HL-60 (cell line): ENCODE measurements at regions not wholly inside any gene's neighbourhood (a gene's known extent, or its start where the extent isn't known, plus 50 kb on each side); places are given as distances from the start of the nearest gene placed in this dataset.

ENCODE experiments used
- DNase-seq, 2 experiments: peaks; one replicate each; pipeline ENCODE4 v3.0.0-alpha.2; 2010 to 2020; ENCODE audit warnings: low read depth in 1 of 2, low spot score in 1 of 2
- H3K27ac ChIP-seq: fragments of 250-450 bp; sonication (Bioruptor Pico); replicated peaks from 2 replicates; pipeline ENCODE4 v1.5.1; 2020; ENCODE audit warnings: mild to moderate bottlenecking, moderate library complexity
- H3K27me3 ChIP-seq: fragments of 250-450 bp; sonication (Bioruptor Pico); 2 replicates; pipeline ENCODE4 v1.5.1; 2021; ENCODE audit warnings: mild to moderate bottlenecking, moderate library complexity; ENCODE audit not compliant: insufficient read depth, poor library complexity, severe bottlenecking
- H3K4me3 ChIP-seq: replicated peaks from 2 replicates; pipeline ENCODE4 v1.5.1; 2011; ENCODE audit warnings: mild to moderate bottlenecking, control low read depth, low read length; ENCODE audit not compliant: insufficient read depth
- GABPA ChIP-seq: IDR thresholded peaks from 2 replicates; pipeline ENCODE4 v1.6.1; 2012; ENCODE audit warnings: low read depth
- POLR2AphosphoS5 ChIP-seq: IDR thresholded peaks from 2 replicates; pipeline ENCODE4 v1.6.1; 2012; ENCODE audit warnings: low read depth
- REST ChIP-seq: IDR thresholded peaks from 2 replicates; pipeline ENCODE4 v1.6.1; 2012; ENCODE audit warnings: low read depth; ENCODE audit not compliant: insufficient replicate concordance
- SPI1 ChIP-seq: IDR thresholded peaks from 2 replicates; pipeline ENCODE4 v1.6.1; 2012; ENCODE audit warnings: low read depth, mild to moderate bottlenecking, borderline replicate concordance
- TF ChIP-seq, protein P1 (sequence below): IDR thresholded peaks from one replicate; pipeline ENCODE4 v1.5.1; 2011; ENCODE audit warnings: low read length, control low read depth, inconsistent platforms; ENCODE audit not compliant: insufficient read depth

DNA sequence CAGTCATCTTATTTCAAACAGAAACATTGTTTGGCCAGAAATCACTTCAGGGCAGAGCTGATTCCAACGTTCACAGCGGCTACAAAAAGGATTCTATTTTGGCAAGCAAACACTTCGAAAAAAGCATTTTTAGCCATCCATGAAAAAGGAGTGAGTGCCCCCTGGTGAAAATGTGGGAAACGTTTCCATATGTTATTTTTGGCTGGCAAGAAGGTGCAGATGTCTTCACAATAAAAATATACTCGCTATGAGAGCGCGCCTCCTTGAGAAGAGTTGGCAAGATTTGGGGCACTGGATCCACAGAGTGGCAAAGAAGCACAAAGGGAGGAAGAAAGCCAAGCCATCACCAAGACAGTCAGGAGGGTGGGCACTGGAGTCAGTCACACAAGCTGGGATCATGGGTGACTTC is 191.1 kb downstream of the CHD9NB start:
- H3K27me3 ChIP-seq, result peaks cover 3% of the 10 kb centered on the region
- no peak for DNase-seq
- H3K27ac ChIP-seq, result no peak overlapping the region
- TF ChIP-seq SPI1 (no peak), POLR2AphosphoS5 (no peak), GABPA (no peak), REST (no peak)
- TF ChIP-seq, protein P1, sequence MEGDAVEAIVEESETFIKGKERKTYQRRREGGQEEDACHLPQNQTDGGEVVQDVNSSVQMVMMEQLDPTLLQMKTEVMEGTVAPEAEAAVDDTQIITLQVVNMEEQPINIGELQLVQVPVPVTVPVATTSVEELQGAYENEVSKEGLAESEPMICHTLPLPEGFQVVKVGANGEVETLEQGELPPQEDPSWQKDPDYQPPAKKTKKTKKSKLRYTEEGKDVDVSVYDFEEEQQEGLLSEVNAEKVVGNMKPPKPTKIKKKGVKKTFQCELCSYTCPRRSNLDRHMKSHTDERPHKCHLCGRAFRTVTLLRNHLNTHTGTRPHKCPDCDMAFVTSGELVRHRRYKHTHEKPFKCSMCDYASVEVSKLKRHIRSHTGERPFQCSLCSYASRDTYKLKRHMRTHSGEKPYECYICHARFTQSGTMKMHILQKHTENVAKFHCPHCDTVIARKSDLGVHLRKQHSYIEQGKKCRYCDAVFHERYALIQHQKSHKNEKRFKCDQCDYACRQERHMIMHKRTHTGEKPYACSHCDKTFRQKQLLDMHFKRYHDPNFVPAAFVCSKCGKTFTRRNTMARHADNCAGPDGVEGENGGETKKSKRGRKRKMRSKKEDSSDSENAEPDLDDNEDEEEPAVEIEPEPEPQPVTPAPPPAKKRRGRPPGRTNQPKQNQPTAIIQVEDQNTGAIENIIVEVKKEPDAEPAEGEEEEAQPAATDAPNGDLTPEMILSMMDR, result no peak
- no peak overlapping the region for H3K4me3 ChIP-seq

- Histone ChIP-seq H3K27ac (no peak overlapping the region), H3K27me3 (no peaks in the 10 kb centered on the region), H3K4me3 (no peak overlapping the region)
- TF ChIP-seq REST (no peak), POLR2AphosphoS5 (no peak), GABPA (no peak), SPI1 (no peak)
- TF ChIP-seq, protein P1, result no peak
- DNase-seq, result no peak
These were observed 197.2 kb downstream of the CHD9NB start for GRCh38 chr16:52855463-52855862.

GRCh38 chr16:52852978-52853377 is 199.7 kb downstream of the CHD9NB start:
- no peak for TF ChIP-seq GABPA
- TF ChIP-seq POLR2AphosphoS5, result no peak
- TF ChIP-seq, protein P1, result no peak
- no peak for TF ChIP-seq SPI1
- no peak for TF ChIP-seq REST
- no peak for DNase-seq
- no peaks in the 10 kb centered on the region for H3K27me3 ChIP-seq
- no peak overlapping the region for H3K4me3 ChIP-seq
- H3K27ac ChIP-seq, result no peak overlapping the region
